PC-9 (cell line): ENCODE measurements at regions not wholly inside any gene's neighbourhood (a gene's known extent, or its start where the extent isn't known, plus 50 kb on each side); places are given as distances from the start of the nearest gene placed in this dataset.

ENCODE experiments used
- BruUV-seq: library from RNA; stranded (reverse); fragments of 400-500 nt; replicated peaks from 2 replicates; lab custom pipeline; 2021; lab: Mats Ljungman, UMichigan
- CTCF ChIA-PET: fragments of 300-600 bp; sonication (Branson Sonifier 250); formaldehyde crosslinking; loops from one replicate; lab custom pipeline; 2022; ENCODE audit warnings: antibody characterized with exemption; lab: Charles Lee
- POLR2A ChIA-PET: fragments of 300-600 bp; sonication (Branson Sonifier 250); formaldehyde crosslinking; loops from one replicate; lab custom pipeline; 2022; ENCODE audit warnings: antibody characterized with exemption; ENCODE audit not compliant: unreplicated experiment; lab: Charles Lee
- DNase-seq, 2 experiments: peaks; one replicate each; pipeline versions ENCODE4 v3.0.0 to v3.0.0-alpha.2; 2015 to 2022; ENCODE audit warnings: mixed read lengths in 1 of 2
- H2AFZ ChIP-seq: fragments of 200-600 bp; sonication (generic); 2 replicates; pipeline ENCODE4 v1.8.1; 2017; ENCODE audit warnings: antibody characterized with exemption
- H3F3A ChIP-seq: fragments of 200-600 bp; sonication (generic); 2 replicates; pipeline ENCODE4 v1.8.1; 2017; ENCODE audit warnings: antibody characterized with exemption, mild to moderate bottlenecking, low read depth; ENCODE audit not compliant: insufficient read depth
- H3K27ac ChIP-seq: fragments of 200-600 bp; sonication (generic); 2 replicates; pipeline ENCODE4 v1.6.1; 2016; ENCODE audit warnings: mixed run types
- H3K27me3 ChIP-seq: fragments of 200-600 bp; sonication (generic); 2 replicates; pipeline ENCODE4 v1.6.1; 2016; ENCODE audit warnings: low read depth, mixed run types; ENCODE audit not compliant: insufficient read depth
- H3K36me3 ChIP-seq: fragments of 200-600 bp; sonication (generic); 2 replicates; pipeline ENCODE4 v1.6.1; 2016; ENCODE audit warnings: low read depth, mixed run types
- H3K4me1 ChIP-seq: fragments of 200-600 bp; sonication (generic); replicated peaks from 2 replicates; pipeline ENCODE4 v1.6.1; 2016; ENCODE audit warnings: mixed run types; ENCODE audit not compliant: insufficient read depth
- H3K4me2 ChIP-seq: fragments of 200-600 bp; sonication (generic); 2 replicates; pipeline ENCODE4 v1.6.1; 2017; ENCODE audit warnings: mixed run types
- H3K4me3 ChIP-seq: fragments of 200-600 bp; sonication (generic); 2 replicates; pipeline ENCODE4 v1.6.1; 2016; ENCODE audit warnings: mixed run types
- H3K79me2 ChIP-seq: fragments of 200-600 bp; sonication (generic); 2 replicates; pipeline ENCODE4 v1.6.1; 2017; ENCODE audit warnings: low read depth, mixed run types
- H3K9me2 ChIP-seq: fragments of 200-600 bp; sonication (generic); 2 replicates; pipeline ENCODE4 v1.8.1; 2017; ENCODE audit warnings: mild to moderate bottlenecking; ENCODE audit not compliant: insufficient read depth
- H3K9me3 ChIP-seq: fragments of 200-600 bp; sonication (generic); 2 replicates; pipeline ENCODE4 v1.8.1; 2016; ENCODE audit warnings: low read depth; ENCODE audit not compliant: insufficient read depth
- H4K20me1 ChIP-seq: fragments of 200-600 bp; sonication (generic); 2 replicates; pipeline ENCODE4 v1.8.1; 2017; ENCODE audit not compliant: insufficient read depth
- EZH2 ChIP-seq: fragments of 200-600 bp; sonication (generic); IDR thresholded peaks from 2 replicates; pipeline ENCODE4 v1.8.0; 2017; ENCODE audit warnings: antibody characterized with exemption, low read depth
- intact Hi-C: fragments of 100-400 bp; cut with micrococcal nuclease; formaldehyde crosslinking; loops from one replicate; pipeline ENCODE4 v1.10.0; 2022; ENCODE audit not compliant: unreplicated experiment
- TF ChIP-seq, protein P1 (sequence below): fragments of 200-600 bp; sonication (generic); conservative IDR thresholded peaks from 2 replicates; pipeline ENCODE4 v1.6.1; 2017; ENCODE audit warnings: mixed run types, antibody characterized with exemption, mild to moderate bottlenecking, moderate library complexity

DNA sequence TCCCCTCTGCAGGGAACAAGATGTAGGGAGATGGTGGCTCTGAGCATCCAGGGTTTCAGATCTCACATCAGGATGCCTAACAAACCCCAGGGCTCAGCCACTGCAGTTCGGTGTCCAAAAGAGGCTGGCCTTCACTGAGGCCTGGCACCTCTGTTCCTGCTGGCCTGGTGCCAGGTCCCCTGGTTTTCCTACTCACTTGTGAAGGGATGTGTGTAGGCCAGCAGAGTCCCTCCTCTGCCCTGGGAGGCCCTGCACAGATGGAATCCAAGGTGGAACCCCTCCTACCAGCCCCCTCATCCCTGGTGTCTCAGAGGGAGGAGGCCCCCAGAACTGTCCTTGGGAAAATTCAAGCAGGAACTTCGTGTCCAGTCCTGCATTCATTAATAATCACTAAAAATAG is 260.6 kb downstream of the CCSER2 start:
- Histone ChIP-seq H3K4me2 (no peak overlapping the region), H2AFZ (no peak overlapping the region), H3K4me1 (no peaks in the 10 kb centered on the region), H3K36me3 (no peaks in the 10 kb centered on the region), H3K4me3 (no peak overlapping the region), H3K9me2 (no peaks in the 10 kb centered on the region), H3K9me3 (no peaks in the 10 kb centered on the region), H3K27ac (no peak overlapping the region), H4K20me1 (no peaks in the 10 kb centered on the region), H3F3A (no peaks in the 10 kb centered on the region), H3K79me2 (no peaks in the 10 kb centered on the region), H3K27me3 (peaks cover 52% of the 10 kb centered on the region; the same call in 1 of the 2 replicates)
- no peak for TF ChIP-seq EZH2
- TF ChIP-seq, protein P1, sequence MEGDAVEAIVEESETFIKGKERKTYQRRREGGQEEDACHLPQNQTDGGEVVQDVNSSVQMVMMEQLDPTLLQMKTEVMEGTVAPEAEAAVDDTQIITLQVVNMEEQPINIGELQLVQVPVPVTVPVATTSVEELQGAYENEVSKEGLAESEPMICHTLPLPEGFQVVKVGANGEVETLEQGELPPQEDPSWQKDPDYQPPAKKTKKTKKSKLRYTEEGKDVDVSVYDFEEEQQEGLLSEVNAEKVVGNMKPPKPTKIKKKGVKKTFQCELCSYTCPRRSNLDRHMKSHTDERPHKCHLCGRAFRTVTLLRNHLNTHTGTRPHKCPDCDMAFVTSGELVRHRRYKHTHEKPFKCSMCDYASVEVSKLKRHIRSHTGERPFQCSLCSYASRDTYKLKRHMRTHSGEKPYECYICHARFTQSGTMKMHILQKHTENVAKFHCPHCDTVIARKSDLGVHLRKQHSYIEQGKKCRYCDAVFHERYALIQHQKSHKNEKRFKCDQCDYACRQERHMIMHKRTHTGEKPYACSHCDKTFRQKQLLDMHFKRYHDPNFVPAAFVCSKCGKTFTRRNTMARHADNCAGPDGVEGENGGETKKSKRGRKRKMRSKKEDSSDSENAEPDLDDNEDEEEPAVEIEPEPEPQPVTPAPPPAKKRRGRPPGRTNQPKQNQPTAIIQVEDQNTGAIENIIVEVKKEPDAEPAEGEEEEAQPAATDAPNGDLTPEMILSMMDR = no peak
- no peak for DNase-seq
- intact Hi-C loops = no loop called here
- BruUV-seq = no TSS peak
- ChIA-PET POLR2A (no interaction called here), CTCF (no interaction called here)

DNA sequence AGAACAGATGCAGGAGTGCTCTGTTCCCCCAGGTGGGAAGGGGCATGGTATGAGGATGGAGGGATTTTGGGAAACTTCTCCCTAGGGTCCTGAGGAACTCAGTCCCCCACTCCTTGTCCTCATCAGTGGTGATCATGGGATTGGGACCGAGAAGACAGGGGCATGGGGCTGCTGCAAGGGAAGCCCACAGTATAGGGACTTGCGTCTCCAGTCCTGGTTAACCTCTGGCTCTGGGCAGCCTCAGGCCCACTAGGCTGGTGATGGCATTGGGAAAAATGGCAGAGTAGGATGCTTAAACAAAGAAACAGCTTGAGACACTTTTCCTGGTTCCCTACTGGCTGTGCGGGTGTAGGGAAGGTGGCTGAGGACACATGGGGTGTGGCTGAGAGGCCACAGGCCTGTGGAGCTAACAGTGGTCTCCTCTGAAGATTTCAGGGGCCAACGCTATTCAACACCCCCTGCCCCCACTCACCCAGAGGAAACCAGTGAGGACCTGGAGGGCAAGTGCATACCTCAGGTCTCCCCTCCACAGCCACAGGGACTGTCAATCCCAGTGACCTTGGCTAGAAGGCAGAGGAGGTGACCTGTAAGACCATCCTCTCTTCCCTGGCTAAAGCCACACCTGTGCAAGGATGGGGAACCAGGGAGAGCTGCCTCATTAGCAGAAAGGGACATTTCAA is 261.3 kb downstream of the CCSER2 start:
- Histone ChIP-seq H3K27ac (no peak overlapping the region), H3K9me3 (no peaks in the 10 kb centered on the region), H3K27me3 (peaks cover 55% of the 10 kb centered on the region), H3K4me1 (no peaks in the 10 kb centered on the region), H3K36me3 (no peaks in the 10 kb centered on the region), H3K9me2 (no peaks in the 10 kb centered on the region), H3F3A (no peaks in the 10 kb centered on the region), H2AFZ (no peak overlapping the region), H3K4me3 (no peak overlapping the region), H3K79me2 (no peaks in the 10 kb centered on the region), H4K20me1 (no peaks in the 10 kb centered on the region), H3K4me2 (no peak overlapping the region)
- CTCF ChIA-PET = no interaction called here
- no TSS peak for BruUV-seq
- no peak for DNase-seq
- intact Hi-C loops = loop anchor here (5.0 kb wide), 1 partner anchor 42 kb away; no protein-coding TSS in a partner anchor
- no peak for TF ChIP-seq EZH2
- TF ChIP-seq, protein P1 = no peak
- POLR2A ChIA-PET = no interaction called here

DNA sequence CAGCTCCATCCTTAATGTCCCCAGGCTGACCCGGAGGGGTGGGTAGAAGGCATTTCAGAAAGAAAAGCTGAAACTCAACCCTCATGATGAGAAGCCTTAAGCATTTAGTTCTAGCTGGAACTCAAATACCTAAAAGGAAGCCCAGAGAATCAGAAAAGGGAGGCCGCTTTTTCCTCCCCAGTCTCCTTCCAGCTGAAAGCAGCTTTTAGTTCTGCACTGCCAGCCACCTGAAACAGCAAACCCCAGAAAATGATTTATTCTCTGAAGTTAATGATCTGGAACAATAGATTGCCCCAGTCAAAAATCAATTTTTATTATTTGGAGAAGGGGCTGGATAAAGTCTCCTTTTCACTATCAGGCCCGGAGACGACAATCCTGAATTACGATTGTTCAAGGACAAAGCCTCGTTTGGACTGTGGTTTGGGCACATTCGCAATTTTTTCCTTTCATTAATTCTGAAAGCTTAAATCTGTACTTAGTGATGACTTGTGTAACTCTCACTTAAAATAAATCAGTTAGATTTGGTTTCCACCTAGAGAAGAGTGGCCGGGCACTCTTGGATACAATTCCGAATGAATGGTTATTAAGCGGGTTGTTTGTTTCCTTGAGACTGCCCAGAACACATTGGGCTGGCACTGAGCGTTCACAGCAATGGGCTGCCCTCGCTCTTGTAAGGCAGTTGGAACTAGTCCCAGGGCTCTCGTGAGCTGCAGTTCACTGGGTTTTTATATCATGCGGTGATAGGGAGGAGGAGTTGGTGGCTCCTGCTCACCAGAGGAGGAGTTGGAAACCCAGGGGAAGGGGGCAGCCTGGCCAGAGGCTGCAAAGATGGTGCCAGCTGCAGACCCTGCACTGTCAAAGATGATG is 262.2 kb downstream of the CCSER2 start:
- Histone ChIP-seq H3K36me3 (no peaks in the 10 kb centered on the region), H3K4me1 (no peaks in the 10 kb centered on the region), H3K27me3 (peaks cover 56% of the 10 kb centered on the region), H3K4me2 (no peak overlapping the region), H4K20me1 (no peaks in the 10 kb centered on the region), H3F3A (no peaks in the 10 kb centered on the region), H3K9me3 (no peaks in the 10 kb centered on the region), H2AFZ (no peak overlapping the region), H3K27ac (no peak overlapping the region), H3K79me2 (no peaks in the 10 kb centered on the region), H3K4me3 (no peak overlapping the region), H3K9me2 (no peaks in the 10 kb centered on the region)
- POLR2A ChIA-PET = no interaction called here
- no TSS peak for BruUV-seq
- CTCF ChIA-PET = no interaction called here
- TF ChIP-seq EZH2 = no peak
- TF ChIP-seq, protein P1 = no peak
- no peak for DNase-seq
- intact Hi-C loops = loop anchor here (5.0 kb wide), 1 partner anchor 43 kb away; no protein-coding TSS in a partner anchor
